HG02884 (cell line): ENCODE measurements at regions not wholly inside any gene's neighbourhood (a gene's known extent, or its start where the extent isn't known, plus 50 kb on each side); places are given as distances from the start of the nearest gene placed in this dataset.

Experiments used
- ATAC-seq: cut with Tn5 transposase; IDR thresholded peaks from one replicate; pipeline ENCODE4 v1.9.1; 2021; ENCODE audit warnings: mild to moderate bottlenecking, moderate library complexity; ENCODE audit not compliant: unreplicated experiment

DNA sequence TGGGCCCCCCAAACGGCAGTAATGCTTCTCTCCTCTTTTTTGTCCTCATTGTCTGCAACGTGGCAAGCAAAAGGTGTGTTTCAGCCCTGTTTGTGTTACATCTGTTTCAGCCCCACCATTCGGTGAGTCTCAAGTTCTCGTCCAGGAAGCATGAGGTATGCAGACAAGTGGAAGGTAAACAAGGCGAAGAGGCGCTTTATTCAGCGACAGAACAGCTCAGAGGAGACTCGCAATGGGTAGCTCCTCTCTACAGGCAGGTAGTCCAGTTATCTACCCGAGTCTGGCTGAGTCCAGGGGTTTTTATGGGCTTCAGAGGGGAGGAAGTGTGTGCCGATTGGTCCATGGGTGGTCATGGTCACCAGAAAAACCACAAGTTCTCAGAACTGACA lies 733.4 kb upstream of the CDH7 start:
- no peak for ATAC-seq

DNA sequence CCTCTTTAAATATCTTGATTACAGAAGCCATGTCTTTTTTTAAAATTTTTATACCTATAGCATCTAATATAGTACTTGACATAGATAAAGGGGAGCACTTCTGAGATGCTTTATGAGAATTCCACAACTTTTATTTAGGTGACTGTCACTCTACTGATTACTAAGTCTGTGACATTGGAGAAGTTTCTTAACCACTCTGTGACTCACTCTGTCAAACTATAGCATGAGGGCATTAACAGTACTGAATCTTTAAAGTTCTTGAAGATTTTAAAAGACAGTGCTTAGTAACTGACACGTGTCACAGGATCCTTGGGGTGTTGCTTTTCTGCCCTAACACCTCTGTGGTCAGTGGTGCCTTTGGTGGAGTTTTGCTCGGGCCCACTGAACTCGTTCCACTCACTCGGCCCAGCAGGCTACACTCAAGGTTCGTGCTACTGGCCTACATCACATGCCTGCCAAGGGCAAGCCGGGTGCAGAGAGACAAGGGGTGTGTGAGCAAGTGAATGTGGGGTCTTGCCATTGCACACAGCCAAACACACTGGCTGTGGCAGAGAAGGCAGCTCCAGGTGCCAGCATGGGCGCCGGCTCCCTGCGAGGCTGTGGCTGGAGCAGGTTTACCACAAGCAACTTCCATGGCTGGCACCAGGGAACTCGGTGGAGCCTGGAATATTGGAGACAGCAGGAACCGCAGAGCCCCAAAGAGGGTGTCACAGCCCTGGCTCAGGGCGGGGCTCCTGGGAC lies 734.0 kb upstream of the CDH7 start:
- ATAC-seq: no peak

DNA sequence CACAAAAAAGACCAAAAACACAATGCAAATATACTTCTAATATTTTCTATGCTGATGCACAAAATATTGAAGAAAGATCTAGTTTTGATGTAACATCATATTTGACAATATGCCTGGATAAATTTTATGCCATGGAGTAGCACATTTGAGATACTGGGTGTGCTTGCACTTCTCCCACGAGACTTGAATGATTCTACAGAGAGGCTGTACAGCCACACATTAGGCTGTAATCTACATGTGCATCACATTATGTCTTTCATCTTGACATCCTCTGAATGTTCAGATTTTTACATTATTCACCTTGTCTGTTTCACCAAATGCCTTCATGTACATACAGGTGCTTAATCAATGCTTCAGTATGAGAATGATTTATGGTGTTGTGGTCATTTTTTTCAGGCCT lies 756.4 kb upstream of the CDH7 start:
- ATAC-seq: no peak

DNA sequence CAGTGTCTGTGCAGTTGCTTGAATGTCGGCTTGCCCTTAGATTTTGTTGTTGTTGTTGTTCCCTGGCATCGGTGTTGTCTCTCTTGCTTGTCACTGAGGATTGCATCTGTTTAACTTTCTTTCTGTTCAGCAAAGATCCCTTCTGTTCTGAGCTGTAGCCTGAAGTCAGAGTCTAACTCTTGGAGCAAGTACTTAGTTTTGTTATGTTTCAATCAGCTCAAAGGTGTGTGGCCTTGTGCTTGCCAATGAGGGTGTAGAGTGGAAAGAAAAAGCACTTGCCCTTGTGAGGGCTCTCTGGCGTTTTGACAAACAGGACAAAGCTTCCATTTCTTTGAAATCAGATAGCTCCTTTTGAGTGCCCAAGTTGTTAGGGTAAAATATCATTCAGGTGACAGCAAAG lies 757.1 kb upstream of the CDH7 start:
- no peak for ATAC-seq

DNA sequence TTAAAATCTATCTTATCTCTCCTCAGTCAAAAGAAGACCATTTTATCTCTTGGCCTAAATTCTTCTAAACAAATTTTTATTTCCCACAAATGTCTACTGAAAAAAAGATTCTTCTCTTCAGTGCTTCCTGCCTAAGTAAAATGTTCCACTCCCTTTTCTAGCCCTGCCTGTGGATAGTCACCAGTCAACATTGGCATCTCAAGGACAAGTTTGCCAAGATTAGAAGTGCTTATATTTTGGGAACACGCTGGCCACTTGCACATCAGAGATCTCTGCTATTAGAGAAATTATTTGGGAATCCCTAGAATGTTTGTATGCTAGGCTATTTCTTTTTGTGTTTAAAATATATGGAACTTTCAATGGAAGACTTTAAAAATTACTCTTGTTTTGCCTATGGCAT lies 758.2 kb upstream of the CDH7 start:
- ATAC-seq: no peak

DNA sequence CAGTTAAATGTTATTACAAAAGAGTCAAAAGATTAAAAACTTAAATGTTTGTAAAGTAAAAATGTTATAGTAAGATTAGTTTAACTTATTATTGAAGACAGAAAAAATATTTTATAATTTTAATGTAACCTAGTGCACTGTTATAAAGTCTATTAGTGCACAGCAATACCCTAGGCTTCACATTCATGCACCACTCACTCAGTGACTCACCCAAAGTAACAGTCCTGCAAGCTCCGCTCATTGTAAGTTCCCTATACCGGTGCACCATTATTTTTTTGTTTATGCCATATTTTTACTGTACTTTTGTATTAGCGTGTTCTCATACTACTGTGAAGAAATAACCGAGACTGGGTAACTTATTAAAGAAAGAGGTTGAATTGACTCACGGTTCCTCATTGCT lies 759.7 kb upstream of the CDH7 start:
- ATAC-seq: no peak

DNA sequence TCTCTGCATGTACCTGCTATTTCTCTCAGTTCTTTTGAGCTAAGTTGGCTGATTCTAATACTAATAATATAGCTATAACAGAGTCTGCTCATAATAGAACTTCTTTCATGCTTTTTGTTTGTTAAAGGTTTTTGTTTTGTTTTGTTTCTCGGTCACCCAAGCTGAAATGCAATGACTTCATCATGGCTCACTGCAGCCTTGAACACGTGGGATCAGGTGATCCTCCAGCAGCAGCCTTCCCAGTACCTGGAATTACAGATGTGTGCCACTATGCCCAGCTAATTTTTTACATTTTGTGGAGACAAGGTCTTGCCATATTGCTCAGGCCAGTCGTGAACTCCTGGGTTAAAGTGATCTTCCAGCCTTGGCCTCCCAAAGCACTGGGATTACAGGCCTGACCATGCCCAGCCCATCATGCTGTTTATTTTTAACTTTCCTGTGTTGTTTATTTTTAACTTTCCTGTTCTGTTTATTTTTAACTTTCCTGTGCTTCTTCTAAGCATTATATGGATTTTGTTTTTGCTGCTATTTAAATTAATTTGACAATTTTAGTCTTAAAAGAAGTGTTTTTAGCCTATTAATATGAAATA lies 763.8 kb upstream of the CDH7 start:
- ATAC-seq: no peak

DNA sequence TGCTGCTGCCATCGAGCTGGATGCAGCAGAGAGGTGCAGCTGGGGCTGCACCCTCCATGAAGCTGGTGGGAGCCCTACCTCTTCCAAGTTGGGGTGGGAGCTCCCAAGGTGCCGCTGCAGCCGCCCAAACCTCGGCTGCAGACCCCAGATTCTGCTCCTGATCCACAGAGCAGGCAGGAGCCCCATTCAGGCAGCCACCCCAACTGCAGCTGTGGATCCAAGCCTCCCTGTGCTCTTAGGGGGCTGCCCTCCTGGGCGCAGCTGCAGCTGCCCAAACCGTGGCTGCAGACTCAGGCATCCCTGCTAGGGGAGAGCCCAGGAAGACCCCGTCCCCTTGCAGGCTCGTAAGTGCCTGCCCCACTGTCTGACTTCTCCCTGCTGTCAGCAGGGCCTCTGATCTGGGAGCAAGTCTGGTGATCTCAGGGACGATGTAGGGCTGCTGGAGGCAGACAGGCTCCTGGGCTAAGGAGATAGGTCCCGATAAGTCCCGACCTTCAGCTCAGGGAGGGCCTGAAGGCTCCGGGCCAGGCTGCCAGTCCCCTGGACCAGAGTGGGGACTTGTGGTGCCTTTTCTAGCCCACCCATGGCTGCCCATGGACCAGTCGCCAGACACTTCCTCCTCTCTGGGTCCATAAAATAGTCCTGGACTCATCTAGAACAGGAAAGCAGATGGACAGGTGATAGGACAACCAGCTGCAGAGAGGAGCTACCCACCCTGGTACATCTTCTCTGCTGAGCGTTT lies 767.1 kb upstream of the CDH7 start:
- ATAC-seq: no peak

DNA sequence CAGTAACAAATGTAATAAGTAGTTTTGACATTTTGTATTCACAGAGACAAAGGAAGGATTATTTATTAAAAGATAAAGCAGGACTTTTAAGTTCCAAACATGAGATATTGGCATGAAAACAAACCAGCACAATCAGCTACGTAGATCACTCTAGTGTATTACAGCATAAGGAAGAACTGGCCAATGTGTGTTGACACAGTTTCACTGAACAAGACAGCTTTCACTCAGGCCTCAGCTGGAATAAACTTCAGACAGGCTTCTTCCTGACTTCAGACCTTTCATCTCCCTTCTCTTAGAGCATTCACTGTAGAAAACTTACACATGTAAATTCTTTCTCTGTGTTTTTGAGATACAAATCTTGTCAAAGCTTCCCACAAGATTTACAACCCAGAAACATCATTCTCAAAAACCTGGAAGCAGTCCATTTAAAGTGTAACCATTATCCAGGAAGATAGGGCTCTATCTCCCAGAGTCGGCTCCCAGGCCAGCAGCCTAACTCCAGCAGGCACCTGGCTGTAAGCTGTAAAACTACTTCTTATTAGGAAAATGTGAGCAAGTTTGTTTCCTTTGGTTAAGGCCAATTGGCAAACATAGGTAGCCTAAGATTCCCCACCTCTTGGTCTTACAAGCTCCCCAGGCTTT lies 768.3 kb upstream of the CDH7 start:
- no peak for ATAC-seq

DNA sequence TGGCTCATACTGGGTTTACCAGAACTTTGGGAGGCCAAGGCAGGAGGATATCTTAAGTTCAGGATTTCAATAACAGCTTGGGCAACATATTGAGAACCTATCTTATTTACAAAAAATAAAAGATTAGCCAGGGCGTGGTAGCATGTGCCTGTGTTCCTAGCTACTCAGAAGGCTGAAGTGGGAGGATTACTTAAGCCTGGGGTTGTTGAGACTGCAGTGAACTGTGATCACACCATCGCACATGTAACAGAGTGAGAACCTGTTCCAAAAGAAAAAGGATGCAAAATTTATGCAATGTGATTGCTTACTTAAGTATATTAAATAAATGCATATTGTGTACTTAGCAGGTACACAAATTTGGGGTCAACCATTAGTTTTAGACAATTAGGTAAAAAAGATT lies 768.9 kb upstream of the CDH7 start:
- no peak for ATAC-seq

DNA sequence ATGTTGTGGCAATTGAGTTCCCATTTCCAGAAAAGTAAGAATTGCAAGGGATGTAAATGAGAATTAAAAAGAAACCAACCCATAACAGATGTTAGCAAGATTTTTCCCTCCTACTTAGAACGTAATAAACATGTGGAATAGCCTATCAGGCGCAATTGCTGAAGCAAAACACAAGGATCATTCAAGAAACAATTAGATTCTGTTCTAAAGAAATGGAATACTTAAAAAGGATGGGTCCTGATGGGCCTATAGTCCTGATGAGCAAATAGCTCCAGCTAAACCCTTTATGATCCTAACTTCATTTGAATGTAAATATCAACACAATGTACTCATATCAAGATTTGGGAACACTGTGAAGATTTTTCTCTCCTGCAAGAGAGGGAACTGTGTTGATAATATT lies 771.0 kb upstream of the CDH7 start:
- ATAC-seq: no peak

DNA sequence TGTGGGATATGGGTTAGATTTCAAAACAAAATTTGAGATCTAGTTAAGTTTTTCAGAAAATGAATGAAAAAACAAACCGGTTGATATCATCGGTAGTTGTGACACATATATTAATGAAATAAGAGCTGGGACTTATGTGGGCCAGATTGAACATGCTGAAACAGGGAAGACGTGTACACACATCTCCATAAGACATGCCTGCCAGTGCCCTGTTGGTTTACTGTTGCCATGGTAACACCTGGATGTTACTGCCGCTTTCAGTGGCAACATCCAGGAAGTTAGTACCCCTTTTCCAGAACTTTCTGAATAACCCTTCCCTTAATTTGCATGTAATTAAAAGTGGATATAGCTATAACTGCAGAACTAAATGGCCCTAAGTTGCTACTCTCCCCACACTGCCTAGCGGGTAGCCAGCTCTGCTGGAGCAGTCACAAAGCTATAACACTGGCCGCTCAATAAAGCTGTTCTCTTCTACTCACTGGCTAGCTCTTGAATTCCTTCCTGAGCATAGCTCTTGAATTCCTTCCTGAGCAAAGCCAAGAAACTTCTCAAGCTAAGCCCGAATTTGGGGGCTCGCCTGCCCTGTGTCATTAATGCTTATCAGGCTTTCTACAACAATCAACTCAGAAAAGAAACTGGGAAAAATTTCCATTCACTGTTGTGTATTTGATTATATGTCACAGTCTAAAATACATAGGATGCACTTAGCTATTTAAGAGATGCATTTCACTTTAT lies 776.3 kb upstream of the CDH7 start:
- no peak for ATAC-seq

DNA sequence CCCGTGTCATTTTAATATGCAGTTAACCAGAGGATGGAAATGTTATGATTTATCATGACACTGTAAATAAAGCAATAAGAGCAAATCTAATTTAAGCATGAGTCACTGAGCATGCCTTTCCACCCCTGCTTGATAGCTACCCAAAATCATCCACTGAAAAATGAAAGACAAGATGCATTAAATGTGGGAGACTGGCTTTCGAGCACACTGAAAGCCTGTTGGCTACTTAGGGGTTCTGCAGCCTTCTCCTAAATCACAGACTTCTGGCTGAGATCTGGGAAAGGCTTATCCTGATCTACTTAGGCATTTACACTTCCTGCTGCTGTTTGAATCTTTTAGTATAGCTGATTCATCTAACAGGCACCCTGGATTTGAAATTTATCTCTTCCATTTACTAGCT lies 778.3 kb upstream of the CDH7 start:
- no peak for ATAC-seq

DNA sequence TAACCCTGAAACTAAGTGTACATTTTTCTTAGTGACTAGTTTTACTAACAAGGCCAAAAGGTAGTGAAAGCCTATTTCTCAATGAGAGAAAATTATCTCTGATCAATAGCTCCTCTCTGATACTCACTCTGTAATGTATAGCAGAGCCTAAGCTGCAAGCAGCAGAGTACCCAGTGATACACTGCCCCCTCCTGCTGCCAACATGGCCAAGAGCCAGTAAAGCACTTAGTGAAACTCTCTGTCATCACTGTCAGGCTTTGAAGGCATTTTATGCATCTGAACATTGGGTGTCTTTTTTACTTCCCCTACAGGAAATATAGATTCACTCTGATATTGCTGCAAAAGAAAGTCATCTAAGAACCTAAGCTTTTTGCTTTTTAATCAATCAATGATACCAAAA lies 784.1 kb upstream of the CDH7 start:
- no peak for ATAC-seq

DNA sequence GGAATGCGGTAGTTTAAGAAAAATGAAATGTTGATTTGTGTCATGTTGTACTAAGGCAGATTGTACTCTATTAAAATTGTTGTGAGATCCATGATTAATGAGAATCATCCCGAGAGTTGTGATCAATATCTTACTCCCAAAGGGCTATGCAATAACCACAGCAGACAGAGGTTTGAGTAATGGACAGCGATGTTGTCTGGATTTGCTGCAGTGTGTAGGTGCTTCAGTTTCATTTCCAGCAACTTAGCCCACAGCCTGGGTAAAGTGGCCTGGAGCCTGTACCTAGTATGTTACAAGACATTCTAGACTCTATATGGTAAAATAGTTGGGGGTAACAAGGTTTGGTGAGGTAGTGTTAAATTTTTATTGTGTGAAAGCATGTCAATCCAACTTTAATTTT lies 794.3 kb upstream of the CDH7 start:
- ATAC-seq: no peak

DNA sequence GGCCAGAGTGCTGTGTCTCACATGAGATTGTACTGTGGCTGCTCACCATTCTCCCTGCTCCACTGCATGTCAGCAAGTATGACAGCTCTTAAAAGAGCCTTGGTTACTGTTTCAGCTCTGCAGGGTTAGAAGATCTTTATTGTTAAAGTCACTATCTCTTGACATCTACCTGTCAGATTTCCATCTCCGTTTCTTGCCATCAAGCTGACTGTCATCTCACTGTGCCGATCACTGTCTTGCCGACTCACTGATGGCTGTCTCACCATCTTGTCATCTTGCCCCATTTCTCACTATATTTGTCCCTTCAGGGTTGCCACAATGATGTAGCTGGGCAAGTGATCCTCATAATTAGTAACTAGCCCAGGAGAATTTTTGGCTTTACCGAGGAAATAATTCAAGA lies 800.9 kb upstream of the CDH7 start:
- ATAC-seq: no peak

DNA sequence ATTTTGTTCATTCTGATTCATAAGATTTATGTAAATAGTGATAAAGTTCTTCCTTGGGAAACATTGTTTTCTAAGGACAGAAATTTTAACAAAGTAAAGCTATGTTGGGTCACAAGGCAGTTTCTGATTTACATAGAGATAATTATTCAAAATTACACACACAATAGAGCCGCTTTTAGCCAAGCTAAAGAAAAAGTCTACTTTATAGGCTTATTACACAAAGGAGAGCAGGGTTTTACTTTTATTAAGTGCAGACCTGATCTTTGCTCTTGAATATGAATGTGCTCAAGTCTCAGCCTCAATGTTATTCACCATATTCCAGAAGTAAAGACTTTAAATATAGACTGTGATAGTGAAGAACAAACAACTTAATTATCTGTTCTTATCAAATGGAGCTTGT lies 787.8 kb upstream of the LINC00305 start:
- no peak for ATAC-seq

DNA sequence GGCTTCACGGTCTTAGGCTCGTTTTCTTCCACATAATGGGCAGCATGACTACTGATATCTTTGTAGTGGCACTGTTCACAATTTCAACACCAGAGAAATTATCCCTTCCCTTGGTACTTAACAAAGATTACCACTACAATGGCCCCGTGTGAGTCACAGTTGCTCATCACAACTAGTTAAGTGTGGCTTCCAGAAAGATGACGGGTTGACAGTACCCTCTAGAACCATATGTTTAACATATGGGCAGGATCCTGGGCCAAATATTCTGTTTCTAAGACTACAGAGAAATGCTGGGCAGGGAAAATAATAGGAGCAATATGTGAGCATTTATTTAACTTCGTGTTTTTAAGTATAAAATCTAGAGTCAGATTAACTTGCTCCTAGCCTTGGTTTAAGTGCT lies 780.1 kb upstream of the LINC00305 start:
- no peak for ATAC-seq

DNA sequence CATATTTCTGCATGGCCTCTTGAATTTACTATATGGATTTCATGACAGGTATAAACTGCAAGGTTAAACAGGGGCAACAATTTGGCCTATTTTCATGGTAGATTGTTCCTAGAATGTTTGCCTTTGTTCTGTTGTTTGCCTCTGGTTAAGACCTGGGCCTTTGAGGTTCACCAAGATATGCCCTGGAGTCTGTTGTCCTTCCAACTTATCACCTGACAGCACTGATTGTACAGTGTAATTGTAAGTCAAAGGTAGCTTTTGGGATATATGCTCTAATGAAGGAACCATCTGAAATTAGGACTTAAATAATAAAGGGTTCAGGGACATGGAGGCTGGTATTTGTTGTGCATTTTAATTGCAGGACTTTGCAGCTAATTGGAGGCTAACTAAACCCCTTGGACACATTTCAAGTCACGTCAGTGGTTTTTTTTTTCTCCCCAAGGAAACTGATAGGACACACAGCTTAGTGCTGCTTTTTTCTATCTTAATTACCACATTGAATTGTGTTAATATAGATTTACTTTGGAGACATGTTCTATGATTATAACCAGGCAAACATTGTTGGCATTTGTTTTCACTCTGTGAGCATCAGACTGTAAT lies 771.2 kb upstream of the LINC00305 start:
- ATAC-seq: no peak

DNA sequence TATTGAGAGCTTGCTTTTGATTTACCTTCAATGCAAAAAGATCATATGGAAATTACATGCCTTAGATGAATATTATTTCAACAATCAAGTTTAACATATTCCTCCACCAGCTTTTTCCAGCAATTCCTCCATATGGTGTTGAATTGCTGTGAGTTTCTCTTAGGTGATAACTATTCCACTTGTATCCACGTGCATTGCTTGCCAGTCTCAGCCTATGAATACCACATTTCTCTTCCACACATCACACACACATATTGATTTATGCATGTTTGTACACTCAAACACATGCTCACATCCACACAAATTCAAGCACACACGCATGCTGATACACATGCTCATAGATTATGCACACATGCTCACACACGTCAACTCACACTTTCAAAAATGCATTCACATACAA lies 770.0 kb upstream of the LINC00305 start:
- ATAC-seq: no peak

DNA sequence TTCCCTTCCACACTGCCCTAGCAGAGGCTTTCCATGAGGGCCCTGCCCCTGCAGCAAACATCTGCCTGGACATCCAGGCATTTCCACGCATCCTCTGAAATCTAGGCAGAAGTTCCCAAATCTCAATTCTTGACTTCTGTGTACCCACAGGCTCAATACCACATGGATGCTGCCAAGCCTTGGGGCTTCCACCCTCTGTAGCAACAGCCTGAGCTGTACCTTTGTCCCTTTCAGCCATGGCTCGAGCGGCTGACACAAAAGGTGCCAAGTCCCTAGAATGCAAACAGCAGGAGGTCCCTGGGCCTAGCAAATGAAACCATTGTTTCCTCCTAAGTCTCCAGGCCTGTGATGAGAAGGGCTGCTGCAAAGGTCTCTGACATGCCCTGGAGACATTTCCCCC lies 744.5 kb upstream of the LINC00305 start:
- no peak for ATAC-seq
